Uterus (tissue), 3 donors: ENCODE measurements at regions not wholly inside any gene's neighbourhood (a gene's known extent, or its start where the extent isn't known, plus 50 kb on each side); places are given as distances from the start of the nearest gene placed in this dataset.

Source experiments
- DNase-seq, 2 donors: peaks; one replicate each; pipeline ENCODE4 v3.0.0-alpha.2; 2019 to 2020
- H3K27ac ChIP-seq, 2 donors: fragments of 200-600 bp; sonication (generic); 1 replicate in 1 of 2; 2 replicates in 1 of 2; pipeline ENCODE4 v1.5.1; 2016 to 2018
- H3K27me3 ChIP-seq, 2 donors: fragments of 200-600 bp; sonication (generic); one replicate each; pipeline ENCODE4 v1.5.1; 2018 to 2019; ENCODE audit warnings: control low read depth in 1 of 2
- H3K36me3 ChIP-seq, 2 donors: fragments of 200-600 bp; sonication (generic); one replicate each; pipeline ENCODE4 v1.5.1; 2019; ENCODE audit warnings: control low read depth in 1 of 2
- H3K4me1 ChIP-seq, 2 donors: fragments of 200-600 bp; sonication (generic); one replicate each; pipeline ENCODE4 v1.5.1; 2018 to 2019; ENCODE audit warnings: control low read depth in 1 of 2
- H3K4me3 ChIP-seq, 2 donors: fragments of 200-600 bp; sonication (generic); 1 replicate in 1 of 2; 2 replicates in 1 of 2; pipeline ENCODE4 v1.5.1; 2018 to 2019; ENCODE audit warnings: mild to moderate bottlenecking in 1 of 2
- H3K9me3 ChIP-seq, 2 donors: fragments of 200-600 bp; sonication (generic); one replicate each; pipeline ENCODE4 v1.5.1; 2019; ENCODE audit warnings: control low read depth in 1 of 2
- POLR2A ChIP-seq, 2 donors: fragments of 450-650 bp; IDR thresholded peaks; one replicate each; pipeline ENCODE4 v1.6.1; 2016; ENCODE audit warnings: antibody characterized with exemption in 2 of 2, mild to moderate bottlenecking in 1 of 2, moderate library complexity in 1 of 2
- intact Hi-C: fragments of 100-400 bp; cut with DNase I; formaldehyde crosslinking; loops from one replicate; pipeline ENCODE4 v1.15.1; 2023; ENCODE audit warnings: low total_unique reads
- TF ChIP-seq, protein P1 (sequence below), 4 experiments: fragments of 200-600 bp in 2 of 4; fragments of 450-650 bp in 2 of 4; sonication (generic) in 2 of 4; IDR thresholded peaks; one replicate each; pipeline ENCODE4 v1.5.1; 2016 to 2019; ENCODE audit warnings: antibody characterized with exemption in 4 of 4, mild to moderate bottlenecking in 2 of 4, moderate library complexity in 1 of 4
- donor health status: DM: yes; HTN: yes; CAD: no.

DNA sequence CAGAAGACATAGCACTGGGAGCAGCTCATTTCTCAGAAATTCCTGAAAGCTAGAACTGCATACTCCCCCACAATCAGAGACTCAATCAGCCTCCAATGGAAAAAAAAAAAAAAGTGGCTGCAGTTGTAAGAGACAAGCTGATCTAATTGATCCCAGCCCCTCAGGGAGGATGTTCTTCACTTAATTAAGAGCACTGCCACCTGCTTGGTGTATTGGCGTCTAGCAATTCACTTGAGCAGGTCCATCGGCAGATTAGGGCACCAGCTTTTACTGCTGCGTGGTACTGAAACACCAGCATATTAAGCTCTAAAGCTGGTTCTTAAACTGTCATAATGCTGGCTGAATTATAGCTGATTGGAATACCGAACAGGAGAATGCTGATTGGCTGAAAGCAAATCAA is 1890.1 kb upstream of the WWC1 start:
- DNase-seq = no peak
- Histone ChIP-seq H3K27ac (no peak overlapping the region), H3K4me3 (no peak overlapping the region), H3K36me3 (no peaks in the 10 kb centered on the region), H3K4me1 (no peaks in the 10 kb centered on the region), H3K9me3 (no peaks in the 10 kb centered on the region), H3K27me3 (no peaks in the 10 kb centered on the region)
- intact Hi-C loops = no loop called here
- TF ChIP-seq POLR2A (IDR thresholded peaks at IDR 0.05) = no peak
- TF ChIP-seq, protein P1, sequence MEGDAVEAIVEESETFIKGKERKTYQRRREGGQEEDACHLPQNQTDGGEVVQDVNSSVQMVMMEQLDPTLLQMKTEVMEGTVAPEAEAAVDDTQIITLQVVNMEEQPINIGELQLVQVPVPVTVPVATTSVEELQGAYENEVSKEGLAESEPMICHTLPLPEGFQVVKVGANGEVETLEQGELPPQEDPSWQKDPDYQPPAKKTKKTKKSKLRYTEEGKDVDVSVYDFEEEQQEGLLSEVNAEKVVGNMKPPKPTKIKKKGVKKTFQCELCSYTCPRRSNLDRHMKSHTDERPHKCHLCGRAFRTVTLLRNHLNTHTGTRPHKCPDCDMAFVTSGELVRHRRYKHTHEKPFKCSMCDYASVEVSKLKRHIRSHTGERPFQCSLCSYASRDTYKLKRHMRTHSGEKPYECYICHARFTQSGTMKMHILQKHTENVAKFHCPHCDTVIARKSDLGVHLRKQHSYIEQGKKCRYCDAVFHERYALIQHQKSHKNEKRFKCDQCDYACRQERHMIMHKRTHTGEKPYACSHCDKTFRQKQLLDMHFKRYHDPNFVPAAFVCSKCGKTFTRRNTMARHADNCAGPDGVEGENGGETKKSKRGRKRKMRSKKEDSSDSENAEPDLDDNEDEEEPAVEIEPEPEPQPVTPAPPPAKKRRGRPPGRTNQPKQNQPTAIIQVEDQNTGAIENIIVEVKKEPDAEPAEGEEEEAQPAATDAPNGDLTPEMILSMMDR (IDR thresholded peaks at IDR 0.05) = no peak

DNA sequence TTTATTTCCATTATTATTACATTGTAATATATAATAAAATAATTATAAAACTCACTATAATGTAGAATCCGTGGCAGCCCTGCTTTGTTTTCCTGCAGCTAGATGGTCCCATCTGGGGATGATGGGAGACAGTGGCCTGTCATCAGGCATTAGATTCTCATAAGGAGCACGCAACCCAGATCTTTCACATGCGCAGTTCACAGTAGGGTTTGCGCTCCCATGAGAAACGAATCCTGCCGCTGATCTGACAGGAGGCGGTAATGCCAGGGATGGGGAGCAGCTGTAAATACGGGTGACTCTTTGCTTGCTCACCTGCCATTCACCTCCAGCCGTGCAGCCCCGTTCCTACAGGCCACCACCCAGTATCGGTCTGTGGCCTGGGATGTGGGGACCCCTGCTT is 1879.3 kb upstream of the WWC1 start:
- H3K4me1 ChIP-seq = no peaks in the 10 kb centered on the region
- TF ChIP-seq, protein P1 (IDR thresholded peaks at IDR 0.05) = no peak
- TF ChIP-seq POLR2A (IDR thresholded peaks at IDR 0.05) = no peak
- H3K27me3 ChIP-seq = no peaks in the 10 kb centered on the region
- intact Hi-C loops = no loop called here
- no peaks in the 10 kb centered on the region for H3K36me3 ChIP-seq
- no peak for DNase-seq
- H3K9me3 ChIP-seq = no peaks in the 10 kb centered on the region
- H3K27ac ChIP-seq = no peak overlapping the region
- no peak overlapping the region for H3K4me3 ChIP-seq

DNA sequence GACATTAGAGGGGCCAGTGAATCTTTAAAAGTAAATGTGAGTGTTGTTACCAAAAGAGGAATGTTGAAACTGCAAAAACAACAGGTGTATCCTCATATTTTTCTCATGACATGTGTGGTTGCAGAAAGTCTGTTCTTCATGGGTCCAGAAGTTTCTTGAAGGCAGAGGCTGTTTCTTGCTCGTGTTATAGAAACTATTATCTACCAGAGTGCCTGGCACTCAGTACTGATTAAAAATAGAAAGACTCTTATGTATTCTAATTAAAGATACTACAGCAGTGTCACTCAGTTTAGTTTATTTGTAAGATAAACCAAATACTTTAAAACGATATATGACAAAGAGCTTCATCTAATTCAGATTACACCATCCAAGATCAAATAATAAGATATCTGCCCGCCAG is 1864.2 kb upstream of the WWC1 start:
- peaks cover 0 to 4% of the 10 kb centered on the region in 2 donors for H3K27me3 ChIP-seq
- H3K9me3 ChIP-seq = no peaks in the 10 kb centered on the region
- no peak overlapping the region for H3K27ac ChIP-seq
- no peaks in the 10 kb centered on the region for H3K36me3 ChIP-seq
- intact Hi-C loops = no loop called here
- TF ChIP-seq, protein P1 (IDR thresholded peaks at IDR 0.05) = no peak
- H3K4me3 ChIP-seq = no peak overlapping the region
- no peaks in the 10 kb centered on the region for H3K4me1 ChIP-seq
- no peak for DNase-seq

DNA sequence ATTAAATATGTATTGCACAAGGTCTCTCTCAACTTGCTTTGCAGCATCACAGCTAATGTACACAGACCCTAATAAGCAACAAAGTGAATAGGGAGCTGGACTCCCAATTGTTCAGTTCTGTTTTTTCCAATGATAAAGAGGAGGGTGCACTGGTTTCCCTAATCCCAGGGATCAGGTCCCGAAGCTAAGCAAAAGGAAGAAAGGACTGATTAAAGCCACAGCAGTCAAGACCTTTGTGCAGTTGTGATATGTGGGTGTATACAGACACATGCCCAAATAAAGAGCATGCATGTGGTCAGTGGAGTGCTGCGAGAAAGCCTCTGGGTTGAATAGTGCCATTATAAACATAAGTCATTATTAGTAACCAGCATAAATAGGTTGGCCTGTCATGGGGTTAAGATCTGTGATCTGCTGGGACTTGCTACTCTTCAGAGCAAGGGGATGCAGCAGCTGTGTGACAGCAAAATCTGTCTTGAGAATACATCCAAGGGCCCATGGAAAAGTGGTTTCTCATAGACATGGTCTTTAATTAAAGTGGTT is 1863.1 kb upstream of the WWC1 start:
- H3K27ac ChIP-seq = no peak overlapping the region
- TF ChIP-seq, protein P1 (IDR thresholded peaks at IDR 0.05) = no peak
- TF ChIP-seq POLR2A (IDR thresholded peaks at IDR 0.05) = no peak
- H3K4me1 ChIP-seq = no peaks in the 10 kb centered on the region
- intact Hi-C loops = no loop called here
- peaks cover 0 to 4% of the 10 kb centered on the region in 2 donors for H3K27me3 ChIP-seq
- no peak for DNase-seq
- no peaks in the 10 kb centered on the region for H3K36me3 ChIP-seq
- no peaks in the 10 kb centered on the region for H3K9me3 ChIP-seq
- no peak overlapping the region for H3K4me3 ChIP-seq

DNA sequence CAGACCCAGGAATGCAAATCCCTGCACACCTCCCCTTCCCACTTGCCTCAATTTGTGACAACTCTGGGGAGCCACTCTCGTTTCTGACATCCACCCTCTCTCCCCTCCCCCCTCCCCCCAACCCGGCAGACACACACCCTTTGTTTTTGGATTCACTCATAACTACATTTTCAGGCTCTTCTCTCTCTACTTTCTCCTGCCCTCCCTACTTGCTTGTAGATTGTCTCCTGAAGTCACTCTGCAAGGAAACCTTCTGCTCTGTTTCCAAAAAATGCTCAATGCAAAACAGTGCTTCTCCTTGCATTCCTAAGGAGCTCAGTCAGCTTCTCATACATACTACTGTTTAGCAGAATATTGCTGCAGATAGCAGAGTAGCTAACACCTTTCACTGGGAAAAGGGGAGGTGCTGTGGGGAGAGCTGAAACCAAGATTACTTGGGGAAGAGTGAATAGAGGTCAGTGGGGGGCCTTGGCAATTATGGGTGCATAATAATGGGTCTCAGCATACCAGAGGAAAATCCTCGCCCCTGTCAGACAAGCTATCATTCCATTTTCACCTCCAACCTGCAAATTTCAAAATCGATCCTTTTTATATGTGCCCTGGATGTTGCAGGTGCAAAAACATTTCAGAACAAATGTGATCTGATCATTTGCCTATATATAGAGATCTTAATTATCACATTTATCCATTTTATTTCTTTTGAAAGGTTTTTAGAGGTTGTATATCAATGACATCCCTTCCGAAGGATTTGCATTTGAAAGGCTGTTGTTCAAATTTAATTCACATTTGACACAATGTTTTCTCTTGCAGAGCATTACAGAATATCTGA is 1860.7 kb upstream of the WWC1 start:
- TF ChIP-seq POLR2A (IDR thresholded peaks at IDR 0.05) = no peak
- TF ChIP-seq, protein P1 (IDR thresholded peaks at IDR 0.05) = no peak
- H3K4me3 ChIP-seq = no peak overlapping the region
- no peak overlapping the region for H3K27ac ChIP-seq
- H3K4me1 ChIP-seq = no peaks in the 10 kb centered on the region
- no peaks in the 10 kb centered on the region for H3K36me3 ChIP-seq
- intact Hi-C loops = no loop called here
- H3K9me3 ChIP-seq = no peaks in the 10 kb centered on the region
- no peak for DNase-seq
- peaks cover 0 to 4% of the 10 kb centered on the region in 2 donors for H3K27me3 ChIP-seq
